COLO668 (cell line): ENCODE measurements at regions not wholly inside any gene's neighbourhood (a gene's known extent, or its start where the extent isn't known, plus 50 kb on each side); places are given as distances from the start of the nearest gene placed in this dataset.
"Not testable (repeated sequence)": the region's sequence is repeated elsewhere in the genome, so short reads cannot be mapped to it uniquely, and the experiment has no call there.

Source experiments
- DNase-seq: peaks from one replicate; lab custom pipeline; 2025; ENCODE audit not compliant: unreplicated experiment; lab: John Stamatoyannopoulos, UW

GRCh38 chr12:34301251-34302130 lies 279.2 kb downstream of the ALG10 start:
- no peak for DNase-seq

- no peak for DNase-seq
Observed at GRCh38 chr12:34302131-34302885, 280.0 kb downstream of the ALG10 start.

- no peak for DNase-seq
Observed at GRCh38 chr12:34303091-34303870, 281.0 kb downstream of the ALG10 start.

GRCh38 chr12:34304001-34304400 lies 281.7 kb downstream of the ALG10 start:
- no peak for DNase-seq

- DNase-seq, result no peak
Observed at GRCh38 chr12:34304546-34304945, 282.2 kb downstream of the ALG10 start.

- no peak for DNase-seq
Observed at GRCh38 chr12:34305176-34305575, 282.9 kb downstream of the ALG10 start.

- DNase-seq, result no peak
Observed at GRCh38 chr12:34306133-34306830, 284.0 kb downstream of the ALG10 start.

GRCh38 chr12:34309806-34310804 lies 287.8 kb downstream of the ALG10 start:
- DNase-seq, result not testable (repeated sequence)

GRCh38 chr12:34311337-34311736 lies 289.0 kb downstream of the ALG10 start:
- no peak for DNase-seq

- DNase-seq, result no peak
Observed at GRCh38 chr12:34327671-34328070, 305.4 kb downstream of the ALG10 start.

- DNase-seq, result no peak
Observed at GRCh38 chr12:34333337-34333736, 311.0 kb downstream of the ALG10 start.

- no peak for DNase-seq
Observed at GRCh38 chr12:34334538-34334937, 312.2 kb downstream of the ALG10 start.

- DNase-seq, result no peak
Observed at GRCh38 chr12:34334953-34335743, 312.9 kb downstream of the ALG10 start.

- DNase-seq, result peak; percentile 4
Observed at GRCh38 chr12:34335819-34336262, 313.5 kb downstream of the ALG10 start.

GRCh38 chr12:34336619-34337465 lies 314.5 kb downstream of the ALG10 start:
- peak; percentile 6 for DNase-seq

GRCh38 chr12:34338751-34339150 lies 316.5 kb downstream of the ALG10 start:
- no peak for DNase-seq

GRCh38 chr12:34339922-34340321 lies 317.6 kb downstream of the ALG10 start:
- DNase-seq, result no peak
